Lung (tissue), 11 donors: ENCODE measurements at regions not wholly inside any gene's neighbourhood (a gene's known extent, or its start where the extent isn't known, plus 50 kb on each side); places are given as distances from the start of the nearest gene placed in this dataset.

ENCODE experiments used
- ATAC-seq: fragments of 200-7000 bp; cut with Tn5 transposase; one replicate; pipeline ENCODE4 v1.9.1; 2020; ENCODE audit warnings: moderate number of reproducible peaks; ENCODE audit not compliant: insufficient read depth, low FRiP score
- DNase-seq, 3 donors: peaks; one replicate each; pipeline ENCODE4 v3.0.0-alpha.2; 2013 to 2017
- H3K27ac ChIP-seq, 2 donors: one replicate each; pipeline ENCODE4 v1.5.1; 2013; ENCODE audit warnings: mild to moderate bottlenecking in 2 of 2, moderate library complexity in 2 of 2, control low read depth in 1 of 2, inconsistent platforms in 1 of 2, low read depth in 1 of 2, low read length in 1 of 2
- H3K27me3 ChIP-seq, 3 donors: one replicate each; pipeline ENCODE4 v1.5.1; 2013; ENCODE audit warnings: low read length in 2 of 3; ENCODE audit not compliant: control insufficient read depth in 3 of 3, insufficient read depth in 3 of 3
- H3K36me3 ChIP-seq, 4 donors: one replicate each; pipeline ENCODE4 v1.5.1; 2013; ENCODE audit warnings: low read length in 4 of 4, mild to moderate bottlenecking in 1 of 4, moderate library complexity in 1 of 4; ENCODE audit not compliant: control insufficient read depth in 4 of 4, insufficient read depth in 4 of 4
- H3K4me1 ChIP-seq, 5 donors: one replicate each; pipeline ENCODE4 v1.5.1; 2013; ENCODE audit warnings: low read length in 5 of 5, mild to moderate bottlenecking in 2 of 5, moderate library complexity in 1 of 5; ENCODE audit not compliant: control insufficient read depth in 5 of 5, insufficient read depth in 5 of 5
- H3K4me3 ChIP-seq: one replicate; pipeline ENCODE4 v1.5.1; 2013; ENCODE audit warnings: mild to moderate bottlenecking, control low read depth, moderate library complexity
- H3K9ac ChIP-seq, 2 donors: one replicate each; pipeline ENCODE4 v1.5.1; 2013; ENCODE audit warnings: low read length in 2 of 2, control low read depth in 1 of 2; ENCODE audit not compliant: insufficient read depth in 1 of 2
- H3K9me3 ChIP-seq, 4 donors: one replicate each; pipeline ENCODE4 v1.5.1; 2013; ENCODE audit warnings: low read length in 3 of 4, mild to moderate bottlenecking in 1 of 4, moderate library complexity in 1 of 4; ENCODE audit not compliant: control insufficient read depth in 4 of 4, insufficient read depth in 3 of 4
- WGBS, 2 donors: extraction: QIAGEN DNeasy Blood & Tissue Kit; methylation state at CpG; one replicate each; pipeline ENCODE4 v1.1.7; 2013; 5-methylcytosine and 5-hydroxymethylcytosine counted together
- TF ChIP-seq, protein P1 (sequence below): IDR thresholded peaks from 2 replicates; pipeline ENCODE4 v1.5.1; 2012; ENCODE audit warnings: mild to moderate bottlenecking; ENCODE audit errors: control extremely low read depth, extremely low read depth
- donor health status: control.
- donor health status: control.
- donor health status: Bipolar disorder and iron deficiency.
- donor health status: healthy.
- donor health status: DM: yes; HTN: yes; CAD: no.

- no peak for DNase-seq
- H3K9me3 ChIP-seq = peaks cover 0 to 14% (median 4%) of the 10 kb centered on the region in 4 donors
- TF ChIP-seq, protein P1, sequence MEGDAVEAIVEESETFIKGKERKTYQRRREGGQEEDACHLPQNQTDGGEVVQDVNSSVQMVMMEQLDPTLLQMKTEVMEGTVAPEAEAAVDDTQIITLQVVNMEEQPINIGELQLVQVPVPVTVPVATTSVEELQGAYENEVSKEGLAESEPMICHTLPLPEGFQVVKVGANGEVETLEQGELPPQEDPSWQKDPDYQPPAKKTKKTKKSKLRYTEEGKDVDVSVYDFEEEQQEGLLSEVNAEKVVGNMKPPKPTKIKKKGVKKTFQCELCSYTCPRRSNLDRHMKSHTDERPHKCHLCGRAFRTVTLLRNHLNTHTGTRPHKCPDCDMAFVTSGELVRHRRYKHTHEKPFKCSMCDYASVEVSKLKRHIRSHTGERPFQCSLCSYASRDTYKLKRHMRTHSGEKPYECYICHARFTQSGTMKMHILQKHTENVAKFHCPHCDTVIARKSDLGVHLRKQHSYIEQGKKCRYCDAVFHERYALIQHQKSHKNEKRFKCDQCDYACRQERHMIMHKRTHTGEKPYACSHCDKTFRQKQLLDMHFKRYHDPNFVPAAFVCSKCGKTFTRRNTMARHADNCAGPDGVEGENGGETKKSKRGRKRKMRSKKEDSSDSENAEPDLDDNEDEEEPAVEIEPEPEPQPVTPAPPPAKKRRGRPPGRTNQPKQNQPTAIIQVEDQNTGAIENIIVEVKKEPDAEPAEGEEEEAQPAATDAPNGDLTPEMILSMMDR = no peak
- H3K27me3 ChIP-seq = no peaks in the 10 kb centered on the region
- no peaks in the 10 kb centered on the region for H3K36me3 ChIP-seq
- H3K4me1 ChIP-seq = peaks cover 0 to 13% (median 0%) of the 10 kb centered on the region in 5 donors
- H3K9ac ChIP-seq = no peak overlapping the region
- 67 to 100% methylated on average over 1 of the region's 1 CpG for WGBS, 2 donors
- H3K4me3 ChIP-seq = no peak overlapping the region
- H3K27ac ChIP-seq = no peak overlapping the region
- no peak for ATAC-seq
Measured at GRCh38 chr3:31440878-31441277, 91.8 kb upstream of the STT3B start.

GRCh38 chr3:31442755-31443154 lies 90.0 kb upstream of the STT3B start:
- H3K4me3 ChIP-seq = no peak overlapping the region
- WGBS, 2 donors = 63 to 69% methylated on average over 2 of the region's 2 CpGs
- no peaks in the 10 kb centered on the region for H3K36me3 ChIP-seq
- peaks cover 0 to 13% (median 0%) of the 10 kb centered on the region in 5 donors for H3K4me1 ChIP-seq
- no peaks in the 10 kb centered on the region for H3K27me3 ChIP-seq
- no peak overlapping the region for H3K9ac ChIP-seq
- H3K9me3 ChIP-seq = no peaks in the 10 kb centered on the region
- no peak overlapping the region for H3K27ac ChIP-seq
- ATAC-seq = no peak
- TF ChIP-seq, protein P1 = no peak
- no peak for DNase-seq

- no peak overlapping the region for H3K27ac ChIP-seq
- H3K9ac ChIP-seq = no peak overlapping the region
- WGBS, 2 donors = 72 to 82% methylated on average over 6 of the region's 6 CpGs
- peaks cover 0 to 13% (median 0%) of the 10 kb centered on the region in 5 donors for H3K4me1 ChIP-seq
- H3K9me3 ChIP-seq = peaks cover 0 to 4% (median 0%) of the 10 kb centered on the region in 4 donors
- TF ChIP-seq, protein P1 = no peak
- H3K27me3 ChIP-seq = no peaks in the 10 kb centered on the region
- ATAC-seq (no peak), DNase-seq (no peak)
- no peak overlapping the region for H3K4me3 ChIP-seq
- H3K36me3 ChIP-seq = no peaks in the 10 kb centered on the region
Measured at GRCh38 chr3:31444220-31445142, 88.2 kb upstream of the STT3B start.
